ENCODE measurements at regions not wholly inside any gene's neighbourhood (a gene's known extent, or its start where the extent isn't known, plus 50 kb on each side); places are given as distances from the start of the nearest gene placed in this dataset.

DNA sequence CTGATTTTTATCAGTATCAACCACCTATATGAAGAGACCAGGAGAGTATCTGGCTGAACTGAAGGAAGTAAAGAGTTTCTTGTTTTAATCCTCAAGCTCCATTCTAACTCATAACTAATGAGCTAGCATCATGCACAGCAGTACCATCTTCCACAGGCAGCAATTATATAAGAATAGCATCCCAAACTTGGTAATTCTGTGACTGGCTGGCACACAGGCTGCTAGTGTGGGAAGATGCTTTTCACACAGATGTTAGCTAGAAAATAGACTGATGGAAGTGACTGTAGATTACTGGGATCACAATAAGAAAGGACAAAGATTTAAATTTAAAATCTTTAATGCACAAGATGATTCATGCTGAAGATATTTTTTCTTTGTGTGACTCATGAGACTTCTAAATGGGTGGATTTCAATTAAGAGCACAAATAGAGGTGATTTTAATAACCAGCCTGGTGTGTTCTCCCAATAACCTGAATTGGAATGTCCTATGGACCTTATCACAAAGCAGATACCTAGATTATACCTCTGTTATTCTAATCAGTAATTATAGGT, 417.7 kb upstream of the ATXN7L3B start:
- H3K4me3 ChIP-seq (ENCODE audit: low read depth, low read length), result no peak overlapping the region
- DNase-seq (ENCODE audit: low read depth), result no peak
- TF ChIP-seq, protein P1, sequence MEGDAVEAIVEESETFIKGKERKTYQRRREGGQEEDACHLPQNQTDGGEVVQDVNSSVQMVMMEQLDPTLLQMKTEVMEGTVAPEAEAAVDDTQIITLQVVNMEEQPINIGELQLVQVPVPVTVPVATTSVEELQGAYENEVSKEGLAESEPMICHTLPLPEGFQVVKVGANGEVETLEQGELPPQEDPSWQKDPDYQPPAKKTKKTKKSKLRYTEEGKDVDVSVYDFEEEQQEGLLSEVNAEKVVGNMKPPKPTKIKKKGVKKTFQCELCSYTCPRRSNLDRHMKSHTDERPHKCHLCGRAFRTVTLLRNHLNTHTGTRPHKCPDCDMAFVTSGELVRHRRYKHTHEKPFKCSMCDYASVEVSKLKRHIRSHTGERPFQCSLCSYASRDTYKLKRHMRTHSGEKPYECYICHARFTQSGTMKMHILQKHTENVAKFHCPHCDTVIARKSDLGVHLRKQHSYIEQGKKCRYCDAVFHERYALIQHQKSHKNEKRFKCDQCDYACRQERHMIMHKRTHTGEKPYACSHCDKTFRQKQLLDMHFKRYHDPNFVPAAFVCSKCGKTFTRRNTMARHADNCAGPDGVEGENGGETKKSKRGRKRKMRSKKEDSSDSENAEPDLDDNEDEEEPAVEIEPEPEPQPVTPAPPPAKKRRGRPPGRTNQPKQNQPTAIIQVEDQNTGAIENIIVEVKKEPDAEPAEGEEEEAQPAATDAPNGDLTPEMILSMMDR (IDR thresholded peaks at IDR 0.05; ENCODE audit: insufficient read depth, low read length), result no peak

DNA sequence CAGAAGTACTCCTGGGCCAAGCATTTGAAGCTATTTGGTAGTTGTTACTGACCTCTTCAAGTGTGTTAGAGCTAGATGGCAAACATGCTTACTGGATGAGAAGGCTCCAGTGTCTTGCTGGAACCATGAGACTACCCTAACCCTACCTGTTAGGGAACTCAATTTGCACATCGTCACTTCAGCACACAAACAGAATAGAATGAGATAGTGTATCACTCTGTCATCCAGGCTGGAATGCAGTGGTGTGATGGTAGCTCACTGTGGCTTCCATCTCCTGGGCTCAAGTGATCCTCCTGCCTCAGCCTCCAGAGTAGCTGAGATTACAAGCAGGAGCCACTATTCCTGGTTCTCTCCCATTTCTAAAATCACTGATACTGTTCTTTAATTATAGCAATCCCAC, 417.0 kb upstream of the ATXN7L3B start:
- TF ChIP-seq, protein P1 (IDR thresholded peaks at IDR 0.05; ENCODE audit: insufficient read depth, low read length), result no peak
- H3K4me3 ChIP-seq (ENCODE audit: low read depth, low read length), result no peak overlapping the region

DNA sequence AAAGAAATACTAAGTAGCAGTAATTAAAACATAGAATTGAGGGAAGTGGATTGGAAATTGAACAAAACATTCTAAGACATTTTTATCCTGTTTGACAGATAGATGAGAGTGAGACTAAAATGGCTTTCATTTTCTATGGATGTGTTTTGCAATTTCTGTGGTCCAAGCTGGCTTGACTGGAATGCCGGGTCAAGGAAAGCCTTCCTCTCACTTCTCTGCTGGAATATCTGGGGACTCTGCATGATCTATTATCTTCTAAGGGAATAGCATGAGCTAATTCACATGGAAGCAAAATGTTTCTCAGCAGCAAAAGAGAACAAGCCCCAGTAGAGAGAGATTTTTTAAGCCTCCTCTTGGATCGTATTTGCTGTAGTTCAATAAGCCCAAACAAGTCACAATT, 407.9 kb upstream of the ATXN7L3B start:
- DNase-seq (ENCODE audit: low read depth), result no peak
- TF ChIP-seq, protein P1 (IDR thresholded peaks at IDR 0.05; ENCODE audit: insufficient read depth, low read length), result no peak
- H3K4me3 ChIP-seq (ENCODE audit: low read depth, low read length), result no peak overlapping the region

More for the DNA sequence above, 417.0 kb upstream of the ATXN7L3B start:
- no peak for DNase-seq (ENCODE audit: low read depth)

DNA sequence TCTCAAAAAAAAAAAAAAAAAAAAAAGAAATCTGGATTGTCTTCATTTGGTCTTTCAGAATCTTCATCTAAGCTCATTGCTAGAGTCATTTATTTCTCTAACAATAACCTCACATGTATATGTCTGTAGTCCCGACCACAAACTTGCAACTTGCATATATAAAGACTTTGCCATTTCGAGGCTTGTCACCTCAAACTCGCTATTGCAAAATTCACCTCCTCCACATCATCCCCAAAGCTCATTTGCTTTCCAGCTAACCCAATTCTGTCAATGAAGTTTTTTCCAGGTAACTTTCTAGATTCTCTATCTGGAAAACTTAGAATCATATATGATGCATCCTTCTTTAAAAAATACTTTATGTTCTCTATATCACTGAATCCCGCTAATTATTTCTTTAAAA, 393.2 kb upstream of the ATXN7L3B start:
- no peak for DNase-seq (ENCODE audit: low read depth)
- TF ChIP-seq, protein P1 (IDR thresholded peaks at IDR 0.05; ENCODE audit: insufficient read depth, low read length), result no peak
- H3K4me3 ChIP-seq (ENCODE audit: low read depth, low read length), result no peak overlapping the region

DNA sequence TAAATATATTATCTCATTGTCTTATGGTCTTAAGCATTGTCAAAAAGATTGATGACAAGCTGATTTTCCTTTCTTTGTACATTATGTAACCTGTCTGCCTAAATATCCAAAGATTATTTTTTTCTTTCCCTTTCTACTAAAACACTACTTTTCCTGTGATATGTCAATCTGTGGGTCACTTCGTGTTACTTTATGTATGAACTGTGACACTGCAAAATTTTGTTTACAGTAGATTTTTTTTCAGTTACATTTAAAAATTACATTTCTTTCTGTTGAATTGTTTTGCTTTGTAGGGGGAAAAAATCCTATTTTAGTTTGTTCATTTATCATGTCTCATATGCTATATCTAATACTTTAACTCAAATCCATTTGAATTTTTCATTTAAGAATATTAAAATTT, 392.3 kb upstream of the ATXN7L3B start:
- DNase-seq (ENCODE audit: low read depth), result no peak

DNA sequence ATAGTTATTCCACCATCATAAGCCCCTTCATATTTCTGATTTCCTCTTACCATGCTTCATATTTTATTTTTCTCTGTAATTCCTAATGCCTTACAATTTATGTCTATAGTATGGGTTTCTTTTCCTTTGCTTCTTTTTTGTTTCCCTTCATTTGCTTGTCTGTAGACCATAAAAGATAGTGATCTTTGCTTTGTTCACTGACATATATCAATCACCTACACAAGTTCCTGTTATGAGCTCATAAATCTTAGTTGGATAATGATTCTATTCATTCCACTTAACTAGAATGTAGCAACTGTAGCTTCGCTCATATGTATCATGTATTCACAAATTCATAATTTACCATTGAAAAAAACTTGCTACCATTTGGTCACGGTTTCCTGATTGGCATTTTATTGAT, 388.8 kb upstream of the ATXN7L3B start:
- no peak overlapping the region for H3K4me3 ChIP-seq (ENCODE audit: low read depth, low read length)
- DNase-seq (ENCODE audit: low read depth), result no peak
- TF ChIP-seq, protein P1 (IDR thresholded peaks at IDR 0.05; ENCODE audit: insufficient read depth, low read length), result no peak

More for the DNA sequence above, 392.3 kb upstream of the ATXN7L3B start:
- H3K4me3 ChIP-seq (ENCODE audit: low read depth, low read length), result no peak overlapping the region
- TF ChIP-seq, protein P1 (IDR thresholded peaks at IDR 0.05; ENCODE audit: insufficient read depth, low read length), result no peak

DNA sequence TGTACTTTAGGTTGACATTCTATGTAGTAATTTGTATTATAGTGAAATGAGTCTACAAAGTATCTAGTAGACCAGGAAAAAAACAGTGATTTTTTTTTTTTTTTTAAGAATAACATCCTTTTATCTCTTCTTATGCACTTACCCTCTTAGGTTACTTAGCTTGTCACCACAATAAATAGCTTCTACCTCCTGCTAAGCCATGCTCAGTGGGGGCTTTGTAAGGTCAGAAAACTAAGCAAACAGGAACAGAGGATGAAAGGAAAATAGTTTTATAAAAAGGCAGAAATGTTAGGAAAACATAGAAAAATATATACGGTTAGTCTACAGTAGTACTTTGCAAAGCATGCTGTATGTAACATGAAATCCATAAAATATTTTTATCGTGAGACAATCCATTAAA, 385.3 kb upstream of the ATXN7L3B start:
- no peak overlapping the region for H3K4me3 ChIP-seq (ENCODE audit: low read depth, low read length)
- no peak for DNase-seq (ENCODE audit: low read depth)
- TF ChIP-seq, protein P1 (IDR thresholded peaks at IDR 0.05; ENCODE audit: insufficient read depth, low read length), result no peak

All from fibroblast of the aortic adventitia (primary cell).